Eye (tissue), 1 donor: ENCODE measurements at regions not wholly inside any gene's neighbourhood (a gene's known extent, or its start where the extent isn't known, plus 50 kb on each side); places are given as distances from the start of the nearest gene placed in this dataset.

Experiments used
- DNase-seq: peaks from one replicate; pipeline ENCODE4 v3.0.0-alpha.2; 2015

- DNase-seq, result peak; percentile 11
Observed at GRCh38 chr2:103960129-103960513, 893.8 kb upstream of the POU3F3 start.

- no peak for DNase-seq
Observed at GRCh38 chr2:103960951-103961350, 893.0 kb upstream of the POU3F3 start.

- DNase-seq, result no peak
Observed at GRCh38 chr2:103961862-103962261, 892.1 kb upstream of the POU3F3 start.

- no peak for DNase-seq
Observed at GRCh38 chr2:103962670-103963069, 891.2 kb upstream of the POU3F3 start.

GRCh38 chr2:103963146-103963725 lies 890.7 kb upstream of the POU3F3 start:
- DNase-seq, result no peak

GRCh38 chr2:103977241-103977640 lies 876.7 kb upstream of the POU3F3 start:
- no peak for DNase-seq

- DNase-seq, result no peak
Observed at GRCh38 chr2:103977668-103978067, 876.2 kb upstream of the POU3F3 start.

GRCh38 chr2:103980401-103980800 lies 873.5 kb upstream of the POU3F3 start:
- DNase-seq, result no peak

GRCh38 chr2:103982691-103983090 lies 871.2 kb upstream of the POU3F3 start:
- DNase-seq, result no peak

GRCh38 chr2:103986001-103986400 lies 867.9 kb upstream of the POU3F3 start:
- DNase-seq, result no peak

- no peak for DNase-seq
Observed at GRCh38 chr2:103991591-103991990, 862.3 kb upstream of the POU3F3 start.

- no peak for DNase-seq
Observed at GRCh38 chr2:104004821-104005220, 849.1 kb upstream of the POU3F3 start.

GRCh38 chr2:104016801-104017200 lies 837.1 kb upstream of the POU3F3 start:
- no peak for DNase-seq

GRCh38 chr2:104023306-104023705 lies 830.6 kb upstream of the POU3F3 start:
- no peak for DNase-seq

- no peak for DNase-seq
Observed at GRCh38 chr2:104023765-104024164, 830.1 kb upstream of the POU3F3 start.

GRCh38 chr2:104025295-104025694 lies 828.6 kb upstream of the POU3F3 start:
- DNase-seq, result no peak

GRCh38 chr2:104026725-104027124 lies 827.2 kb upstream of the POU3F3 start:
- DNase-seq, result peak; percentile 55

GRCh38 chr2:104027321-104027720 lies 826.6 kb upstream of the POU3F3 start:
- DNase-seq, result no peak

GRCh38 chr2:104028061-104028460 lies 825.9 kb upstream of the POU3F3 start:
- peak; percentile 42 for DNase-seq

GRCh38 chr2:104033399-104033798 lies 820.5 kb upstream of the POU3F3 start:
- DNase-seq, result peak; percentile 50

GRCh38 chr2:104040771-104041170 lies 813.1 kb upstream of the POU3F3 start:
- no peak for DNase-seq

- no peak for DNase-seq
Observed at GRCh38 chr2:104041351-104041750, 812.6 kb upstream of the POU3F3 start.

- no peak for DNase-seq
Observed at GRCh38 chr2:104043864-104044263, 810.1 kb upstream of the POU3F3 start.

GRCh38 chr2:104045071-104045470 lies 808.8 kb upstream of the POU3F3 start:
- no peak for DNase-seq

- no peak for DNase-seq
Observed at GRCh38 chr2:104046466-104046865, 807.4 kb upstream of the POU3F3 start.

GRCh38 chr2:104047516-104047915 lies 806.4 kb upstream of the POU3F3 start:
- no peak for DNase-seq
